CD14-positive monocyte (primary cell): ENCODE measurements at regions not wholly inside any gene's neighbourhood (a gene's known extent, or its start where the extent isn't known, plus 50 kb on each side); places are given as distances from the start of the nearest gene placed in this dataset.

Experiments used
- DNase-seq, 3 donors: peaks; one replicate each; pipeline ENCODE4 v3.0.0-alpha.2; 2011 to 2022
- H2AFZ ChIP-seq: 2 replicates; pipeline ENCODE4 v1.6.0; 2012; ENCODE audit warnings: mild to moderate bottlenecking, low read depth, low read length, inconsistent platforms; ENCODE audit not compliant: insufficient read depth, poor library complexity, severe bottlenecking
- H3K27ac ChIP-seq, 2 donors: 1 replicate in 1 of 2; 2 replicates in 1 of 2; pipeline ENCODE4 v1.5.1; 2012 to 2013; ENCODE audit warnings: low read length in 2 of 2, control low read depth in 1 of 2, inconsistent platforms in 1 of 2, low read depth in 1 of 2, mild to moderate bottlenecking in 1 of 2
- H3K27me3 ChIP-seq, 2 donors: one replicate each; pipeline versions ENCODE4 v1.6.0 to v1.6.1; 2011 to 2013; ENCODE audit warnings: low read length in 2 of 2; ENCODE audit not compliant: control insufficient read depth in 2 of 2, insufficient read depth in 2 of 2
- H3K36me3 ChIP-seq, 2 donors: replicated peaks in 1 of 2; 1 replicate in 1 of 2; 2 replicates in 1 of 2; pipeline versions ENCODE4 v1.5.1 to v1.6.1; 2012 to 2013; ENCODE audit warnings: low read length in 2 of 2, control low read depth in 1 of 2, inconsistent platforms in 1 of 2, mild to moderate bottlenecking in 1 of 2; ENCODE audit not compliant: insufficient read depth in 2 of 2, control insufficient read depth in 1 of 2
- H3K4me1 ChIP-seq, 2 donors: 1 replicate in 1 of 2; 2 replicates in 1 of 2; pipeline versions ENCODE4 v1.5.1 to v1.6.1; 2012 to 2013; ENCODE audit warnings: low read length in 2 of 2, control low read depth in 1 of 2, inconsistent platforms in 1 of 2, mild to moderate bottlenecking in 1 of 2, moderate library complexity in 1 of 2; ENCODE audit not compliant: insufficient read depth in 2 of 2, control insufficient read depth in 1 of 2
- H3K4me2 ChIP-seq: replicated peaks from 2 replicates; pipeline ENCODE3; 2012; ENCODE audit warnings: low read length, moderate library complexity, mild to moderate bottlenecking; ENCODE audit not compliant: poor library complexity, severe bottlenecking; ENCODE audit errors: extremely low read depth
- H3K4me3 ChIP-seq, 3 experiments: fragments of 200-600 bp in 1 of 3; sonication (generic) in 1 of 3; replicated peaks in 1 of 3; 1 replicate in 2 of 3; 2 replicates in 1 of 3; pipeline ENCODE4 v1.5.1; 2011 to 2013; ENCODE audit warnings: low read length in 3 of 3, mild to moderate bottlenecking in 3 of 3, control low read depth in 2 of 3, low read depth in 2 of 3, inconsistent platforms in 1 of 3, moderate library complexity in 1 of 3
- H3K79me2 ChIP-seq: 2 replicates; pipeline ENCODE4 v1.6.0; 2012; ENCODE audit warnings: mild to moderate bottlenecking, control low read depth, inconsistent platforms, low read length, moderate library complexity; ENCODE audit not compliant: insufficient read depth
- H3K9ac ChIP-seq: 2 replicates; pipeline ENCODE4 v1.6.0; 2017; ENCODE audit warnings: low read length, mild to moderate bottlenecking; ENCODE audit not compliant: insufficient read depth, poor library complexity, severe bottlenecking
- H3K9me3 ChIP-seq, 2 donors: replicated peaks in 1 of 2; 1 replicate in 1 of 2; 2 replicates in 1 of 2; pipeline versions ENCODE4 v1.5.1 to v1.6.1; 2012 to 2013; ENCODE audit warnings: low read length in 2 of 2, control low read depth in 1 of 2; ENCODE audit not compliant: control insufficient read depth in 1 of 2, insufficient read depth in 1 of 2
- H4K20me1 ChIP-seq: 2 replicates; pipeline ENCODE4 v1.6.0; 2012; ENCODE audit warnings: mild to moderate bottlenecking, low read length, control low read depth, moderate library complexity; ENCODE audit not compliant: insufficient read depth
- H3K27ac Mint-ChIP-seq, 7 donors: one replicate each; pipeline ENCODE4 v1.8.0; 2020; ENCODE audit warnings: mild to moderate bottlenecking in 7 of 7, mixed read lengths in 7 of 7, moderate library complexity in 6 of 7, inconsistent platforms in 2 of 7
- H3K27me3 Mint-ChIP-seq, 3 donors: one replicate each; pipeline ENCODE4 v1.8.0; 2021 to 2022; ENCODE audit warnings: low read depth in 3 of 3, mild to moderate bottlenecking in 3 of 3, mixed read lengths in 3 of 3, moderate library complexity in 3 of 3, inconsistent platforms in 1 of 3
- H3K36me3 Mint-ChIP-seq, 2 donors: one replicate each; pipeline ENCODE4 v1.8.0; 2020; ENCODE audit warnings: mixed read lengths in 2 of 2, inconsistent platforms in 1 of 2, mild to moderate bottlenecking in 1 of 2
- H3K4me1 Mint-ChIP-seq: one replicate; pipeline ENCODE4 v1.8.0; 2020; ENCODE audit warnings: mild to moderate bottlenecking, mixed read lengths
- H3K4me3 Mint-ChIP-seq, 2 donors: one replicate each; pipeline ENCODE4 v1.8.0; 2020; ENCODE audit warnings: mild to moderate bottlenecking in 2 of 2, mixed read lengths in 2 of 2, moderate library complexity in 1 of 2
- H3K9me3 Mint-ChIP-seq, 7 donors: one replicate each; pipeline ENCODE4 v1.8.0; 2020 to 2022; ENCODE audit warnings: mixed read lengths in 7 of 7, mild to moderate bottlenecking in 6 of 7, moderate library complexity in 6 of 7, inconsistent platforms in 2 of 7
- CTCF ChIP-seq: fragments of 200-600 bp; IDR thresholded peaks from one replicate; pipeline ENCODE4 v1.8.0; 2022; ENCODE audit warnings: antibody characterized with exemption, mild to moderate bottlenecking
- WGBS: methylation state at CpG from one replicate; pipeline ENCODE4 v1.1.5; 2013; ENCODE audit warnings: missing lambda C conversion rate; ENCODE audit not compliant: insufficient coverage; 5-methylcytosine and 5-hydroxymethylcytosine counted together
- intact Hi-C, 2 donors: fragments of 100-400 bp; cut with micrococcal nuclease; formaldehyde crosslinking; loops; one replicate each; pipeline versions ENCODE4 v1.15.0 to v1.15.1; 2023

- H3K27ac ChIP-seq = no peak overlapping the region
- no peak for TF ChIP-seq CTCF
- H3K4me1 Mint-ChIP-seq = no peaks in the 10 kb centered on the region
Measured at GRCh38 chr11:134785059-134785458, 373.0 kb upstream of the B3GAT1 start.

GRCh38 chr11:134784568-134784967, 372.5 kb upstream of the B3GAT1 start:
- H3K4me2 ChIP-seq = no peak overlapping the region
- no peaks in the 10 kb centered on the region for H4K20me1 ChIP-seq
- TF ChIP-seq CTCF = no peak
- no peaks in the 10 kb centered on the region for H3K4me1 ChIP-seq
- H3K27me3 ChIP-seq = no peaks in the 10 kb centered on the region
- Mint-ChIP-seq H3K27me3 (peaks cover 4 to 9% (median 8%) of the 10 kb centered on the region in 3 donors), H3K4me1 (no peaks in the 10 kb centered on the region), H3K4me3 (no peak overlapping the region), H3K36me3 (no peaks in the 10 kb centered on the region), H3K9me3 (no peaks in the 10 kb centered on the region), H3K27ac (no peak overlapping the region)
- no peaks in the 10 kb centered on the region for H3K79me2 ChIP-seq
- no CpG with 5 or more reads among the region's 4 CpGs for WGBS
- no peak overlapping the region for H2AFZ ChIP-seq
- intact Hi-C loops = no loop called here
- H3K36me3 ChIP-seq = no peaks in the 10 kb centered on the region
- no peaks in the 10 kb centered on the region for H3K9me3 ChIP-seq
- H3K27ac ChIP-seq = no peak overlapping the region
- H3K9ac ChIP-seq = no peak overlapping the region
- H3K4me3 ChIP-seq = no peak overlapping the region
- no peak for DNase-seq

More at GRCh38 chr11:134785059-134785458, 373.0 kb upstream of the B3GAT1 start:
- intact Hi-C loops = no loop called here
- no peak for DNase-seq
- no peak overlapping the region for H3K4me2 ChIP-seq
- no peak overlapping the region for H3K9ac ChIP-seq
- no peaks in the 10 kb centered on the region for H3K9me3 ChIP-seq
- H3K9me3 Mint-ChIP-seq = peaks cover 0 to 1% (median 0%) of the 10 kb centered on the region in 7 donors
- no peak overlapping the region for H3K4me3 Mint-ChIP-seq
- 93% methylated on average over 3 of the region's 5 CpGs for WGBS
- H3K4me1 ChIP-seq = no peaks in the 10 kb centered on the region
- no peak overlapping the region for H3K27ac Mint-ChIP-seq
- H3K27me3 ChIP-seq = no peaks in the 10 kb centered on the region
- no peaks in the 10 kb centered on the region for H3K36me3 Mint-ChIP-seq
- no peak overlapping the region for H3K4me3 ChIP-seq
- H2AFZ ChIP-seq = no peak overlapping the region
- no peaks in the 10 kb centered on the region for H3K79me2 ChIP-seq
- H3K27me3 Mint-ChIP-seq = peaks cover 1 to 9% (median 8%) of the 10 kb centered on the region in 3 donors
- H3K36me3 ChIP-seq = no peaks in the 10 kb centered on the region
- H4K20me1 ChIP-seq = no peaks in the 10 kb centered on the region
